ENCODE measurements at regions not wholly inside any gene's neighbourhood (a gene's known extent, or its start where the extent isn't known, plus 50 kb on each side); places are given as distances from the start of the nearest gene placed in this dataset.

DNA sequence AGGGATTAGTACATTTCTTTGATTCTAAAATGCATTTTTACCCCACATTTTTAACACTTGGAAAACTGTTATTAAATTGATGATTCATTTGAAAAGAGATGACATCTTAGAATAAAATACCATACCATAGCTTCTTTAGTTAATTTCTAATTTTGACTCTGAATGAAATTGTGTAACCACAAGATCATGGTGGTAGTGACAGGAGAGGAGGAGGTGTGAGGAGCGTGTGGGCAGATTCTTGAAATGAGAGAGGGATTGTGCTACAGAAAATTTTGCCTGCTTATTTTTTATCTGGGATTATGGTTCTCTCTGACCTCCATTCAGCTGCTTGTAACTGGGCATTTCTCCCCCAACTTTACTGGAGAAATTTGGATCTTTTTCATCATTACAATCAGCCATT, 173.3 kb upstream of the CLINT1 start:
- no peak overlapping the region for H3K4me3 ChIP-seq (ENCODE audit: low read depth, low read length)
- TF ChIP-seq, protein P1, sequence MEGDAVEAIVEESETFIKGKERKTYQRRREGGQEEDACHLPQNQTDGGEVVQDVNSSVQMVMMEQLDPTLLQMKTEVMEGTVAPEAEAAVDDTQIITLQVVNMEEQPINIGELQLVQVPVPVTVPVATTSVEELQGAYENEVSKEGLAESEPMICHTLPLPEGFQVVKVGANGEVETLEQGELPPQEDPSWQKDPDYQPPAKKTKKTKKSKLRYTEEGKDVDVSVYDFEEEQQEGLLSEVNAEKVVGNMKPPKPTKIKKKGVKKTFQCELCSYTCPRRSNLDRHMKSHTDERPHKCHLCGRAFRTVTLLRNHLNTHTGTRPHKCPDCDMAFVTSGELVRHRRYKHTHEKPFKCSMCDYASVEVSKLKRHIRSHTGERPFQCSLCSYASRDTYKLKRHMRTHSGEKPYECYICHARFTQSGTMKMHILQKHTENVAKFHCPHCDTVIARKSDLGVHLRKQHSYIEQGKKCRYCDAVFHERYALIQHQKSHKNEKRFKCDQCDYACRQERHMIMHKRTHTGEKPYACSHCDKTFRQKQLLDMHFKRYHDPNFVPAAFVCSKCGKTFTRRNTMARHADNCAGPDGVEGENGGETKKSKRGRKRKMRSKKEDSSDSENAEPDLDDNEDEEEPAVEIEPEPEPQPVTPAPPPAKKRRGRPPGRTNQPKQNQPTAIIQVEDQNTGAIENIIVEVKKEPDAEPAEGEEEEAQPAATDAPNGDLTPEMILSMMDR (conservative IDR thresholded peaks at IDR 0.05; ENCODE audit: low read depth, low read length): no peak
- DNase-seq (ENCODE audit: low read depth): no peak

DNA sequence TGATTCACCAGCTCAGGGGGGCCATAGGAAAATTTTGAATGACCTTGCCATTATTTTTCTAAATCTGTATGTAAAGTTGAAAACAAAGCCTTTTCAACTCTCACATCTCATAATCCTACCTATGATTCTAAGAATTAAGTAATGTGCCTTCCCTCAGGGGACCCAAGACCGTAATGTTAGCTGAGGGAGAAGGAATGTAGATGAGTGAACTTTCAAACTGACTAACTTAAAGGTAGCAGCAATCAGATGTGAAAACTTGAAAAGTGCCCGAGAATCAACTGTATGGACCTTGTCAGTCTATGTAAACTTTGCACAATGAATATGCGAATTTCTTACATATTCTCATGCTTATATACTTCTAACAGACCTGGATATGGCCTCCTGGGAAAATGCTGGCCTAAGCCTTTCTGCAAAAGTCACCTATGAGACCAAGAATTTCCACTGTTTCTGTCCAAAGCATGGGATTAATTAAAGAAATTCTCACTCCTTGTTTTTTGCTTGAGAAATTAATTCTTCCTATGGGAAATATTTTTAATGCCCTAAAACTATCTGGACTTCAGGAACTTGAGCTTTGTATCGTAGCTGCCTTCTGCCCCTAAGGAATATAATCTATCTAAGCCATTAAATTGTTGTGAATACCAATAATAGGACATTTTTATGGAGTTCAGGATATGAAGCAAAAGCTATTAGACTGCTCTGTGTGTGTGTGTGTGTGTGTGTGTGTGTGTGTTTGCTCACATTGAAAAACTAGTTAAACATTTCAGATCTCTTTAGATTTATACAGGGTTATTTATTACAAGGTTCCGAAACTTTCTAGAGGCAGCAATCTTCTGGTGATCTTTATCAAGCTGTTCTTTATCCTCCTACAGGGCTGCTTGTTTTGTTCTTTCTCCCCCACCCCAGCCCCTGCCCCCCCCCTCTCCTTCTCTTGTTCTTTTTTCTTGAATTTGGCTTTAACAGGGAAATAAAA, 169.1 kb upstream of the CLINT1 start:
- TF ChIP-seq, protein P1 (conservative IDR thresholded peaks at IDR 0.05; ENCODE audit: low read depth, low read length): no peak
- DNase-seq (ENCODE audit: low read depth): no peak
- H3K4me3 ChIP-seq (ENCODE audit: low read depth, low read length): no peak overlapping the region

DNA sequence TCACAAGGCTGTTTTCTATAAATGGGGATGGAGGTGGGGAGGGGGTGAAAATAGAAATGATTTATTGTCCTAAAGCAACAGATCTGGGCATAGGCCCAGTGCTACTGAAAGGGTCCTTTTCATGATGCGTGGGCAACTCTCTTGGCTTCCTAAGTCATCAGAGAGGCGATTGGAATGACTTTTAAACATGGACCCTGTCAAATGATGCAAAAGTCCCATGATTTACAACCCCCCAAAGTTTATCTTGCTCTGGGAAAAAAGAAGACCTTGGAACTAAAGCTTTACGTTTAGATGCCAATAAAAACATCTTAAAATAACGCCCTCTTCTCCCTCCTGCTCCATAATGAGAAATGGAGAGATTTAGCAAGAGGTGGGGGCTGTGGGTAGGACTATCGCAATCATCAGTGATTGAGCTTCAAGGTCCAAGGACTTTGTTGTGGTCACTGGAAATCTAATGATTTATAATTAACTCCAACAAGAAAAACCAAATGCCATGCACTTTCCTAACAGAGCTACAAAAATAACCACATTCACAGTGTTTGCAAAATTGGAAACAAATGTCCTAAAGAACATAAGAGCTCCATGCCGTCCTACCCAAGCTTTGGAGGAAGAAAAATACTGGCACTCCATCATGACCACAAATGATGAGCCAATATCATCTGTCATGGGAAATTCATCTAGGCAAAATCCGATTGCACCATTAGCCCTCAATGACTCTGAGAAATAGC, 167.5 kb upstream of the CLINT1 start:
- no peak for DNase-seq (ENCODE audit: low read depth)
- no peak overlapping the region for H3K4me3 ChIP-seq (ENCODE audit: low read depth, low read length)
- TF ChIP-seq, protein P1 (conservative IDR thresholded peaks at IDR 0.05; ENCODE audit: low read depth, low read length): no peak

DNA sequence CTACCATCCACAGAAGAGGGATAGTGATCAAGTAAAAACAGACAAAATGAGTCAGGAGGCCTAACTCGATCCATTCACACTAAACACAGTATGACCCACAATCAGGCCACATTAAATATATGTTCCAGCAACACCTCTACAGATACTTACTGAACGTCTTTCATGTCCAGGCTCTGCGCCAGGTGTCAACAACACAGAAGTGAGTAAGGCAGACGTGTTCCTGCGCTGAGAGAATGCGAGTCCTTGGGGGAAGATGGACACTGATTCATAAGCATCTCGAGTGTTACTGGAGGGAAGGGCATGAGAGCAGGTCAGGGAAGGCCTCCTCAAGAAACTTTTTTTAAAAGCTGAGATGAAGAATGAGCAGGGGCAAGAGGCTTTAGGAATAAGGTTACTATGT, 164.3 kb upstream of the CLINT1 start:
- no peak for DNase-seq (ENCODE audit: low read depth)
- TF ChIP-seq, protein P1 (conservative IDR thresholded peaks at IDR 0.05; ENCODE audit: low read depth, low read length): no peak
- H3K4me3 ChIP-seq (ENCODE audit: low read depth, low read length): no peak overlapping the region

DNA sequence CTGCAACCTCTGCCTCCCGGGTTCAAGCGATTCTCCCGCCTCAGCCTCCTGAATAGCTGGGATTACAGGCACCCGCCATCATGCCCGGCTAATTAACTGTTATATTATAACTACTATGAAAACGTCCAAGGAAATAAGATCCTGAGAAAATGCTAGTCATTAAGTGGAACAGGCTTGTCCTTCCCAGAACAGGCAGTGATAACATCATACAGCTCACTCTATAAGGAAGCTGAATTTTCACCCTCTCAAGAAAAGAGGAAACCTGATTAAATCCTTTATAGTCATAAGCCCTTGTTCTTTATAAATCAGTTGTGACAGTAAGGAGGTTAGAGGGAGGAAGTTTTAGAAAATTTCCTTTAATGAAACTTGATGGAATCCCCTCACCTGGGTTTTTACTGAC, 163.9 kb upstream of the CLINT1 start:
- H3K4me3 ChIP-seq (ENCODE audit: low read depth, low read length): no peak overlapping the region
- TF ChIP-seq, protein P1 (conservative IDR thresholded peaks at IDR 0.05; ENCODE audit: low read depth, low read length): no peak
- no peak for DNase-seq (ENCODE audit: low read depth)

DNA sequence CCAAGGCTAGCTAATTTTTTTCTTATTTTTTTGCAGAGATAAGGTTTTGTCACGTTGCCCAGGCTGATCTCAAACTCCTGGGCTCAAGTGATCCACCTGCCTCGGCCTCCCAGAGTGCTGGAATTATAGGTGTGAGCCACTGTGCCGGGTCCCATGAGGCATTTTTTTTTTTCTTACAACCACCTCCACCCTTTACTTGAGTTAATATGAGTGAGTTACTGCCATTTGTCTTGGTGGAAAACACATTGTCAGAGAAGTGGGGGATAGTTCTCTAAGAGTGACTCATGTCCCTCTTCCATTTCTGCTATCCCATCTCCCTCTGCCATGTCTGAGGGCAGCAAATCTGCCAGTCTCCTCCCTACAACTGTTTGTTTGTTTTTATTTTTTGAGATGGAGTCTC, 163.4 kb upstream of the CLINT1 start:
- DNase-seq (ENCODE audit: low read depth): no peak
- TF ChIP-seq, protein P1 (conservative IDR thresholded peaks at IDR 0.05; ENCODE audit: low read depth, low read length): no peak

More for the DNA sequence above, 163.4 kb upstream of the CLINT1 start:
- no peak overlapping the region for H3K4me3 ChIP-seq (ENCODE audit: low read depth, low read length)
